ENCODE measurements at regions not wholly inside any gene's neighbourhood (a gene's known extent, or its start where the extent isn't known, plus 50 kb on each side); places are given as distances from the start of the nearest gene placed in this dataset.
"Not testable (repeated sequence)": the region's sequence is repeated elsewhere in the genome, so short reads cannot be mapped to it uniquely, and the experiment has no call there.

- no peaks in the 10 kb centered on the region for H3K4me1 Mint-ChIP-seq (ENCODE audit: low read depth in 2 of 2)
- ATAC-seq (no peak), DNase-seq (ENCODE audit: low spot score) (no peak)
- no peak overlapping the region for H3K4me3 Mint-ChIP-seq
- H3K9me3 Mint-ChIP-seq = no peaks in the 10 kb centered on the region
- no peak overlapping the region for H3K27ac Mint-ChIP-seq
- H3K27me3 Mint-ChIP-seq = peaks cover 8 to 14% of the 10 kb centered on the region in 2 donors
- H3K36me3 Mint-ChIP-seq = no peaks in the 10 kb centered on the region
These were observed 371.3 kb downstream of the IRS2 start for GRCh38 chr13:109415057-109415456.

GRCh38 chr13:109412283-109412901, 374.0 kb downstream of the IRS2 start:
- no peak for DNase-seq (ENCODE audit: low spot score)
- peaks cover 8 to 15% of the 10 kb centered on the region in 2 donors for H3K27me3 Mint-ChIP-seq
- H3K9me3 Mint-ChIP-seq = no peaks in the 10 kb centered on the region
- ATAC-seq = peak in 1 of 2 donors; percentile 27
- no peak overlapping the region for H3K4me3 Mint-ChIP-seq
- no peaks in the 10 kb centered on the region for H3K4me1 Mint-ChIP-seq (ENCODE audit: low read depth in 2 of 2)
- H3K36me3 Mint-ChIP-seq = no peaks in the 10 kb centered on the region
- H3K27ac Mint-ChIP-seq = no peak overlapping the region

- Mint-ChIP-seq H3K9me3 (no peaks in the 10 kb centered on the region), H3K4me1 (ENCODE audit: low read depth in 2 of 2) (no peaks in the 10 kb centered on the region)
These were observed 375.5 kb downstream of the IRS2 start for GRCh38 chr13:109410868-109411267.

GRCh38 chr13:109408591-109409382, 377.6 kb downstream of the IRS2 start:
- DNase-seq (ENCODE audit: low spot score) = no peak
- Mint-ChIP-seq H3K4me1 (ENCODE audit: low read depth in 2 of 2) (no peaks in the 10 kb centered on the region), H3K27ac (no peak overlapping the region), H3K4me3 (no peak overlapping the region), H3K9me3 (no peaks in the 10 kb centered on the region), H3K36me3 (no peaks in the 10 kb centered on the region), H3K27me3 (peaks cover 0 to 12% of the 10 kb centered on the region in 2 donors)
- no peak for ATAC-seq

More at GRCh38 chr13:109410868-109411267, 375.5 kb downstream of the IRS2 start:
- ATAC-seq (no peak), DNase-seq (ENCODE audit: low spot score) (no peak)
- Mint-ChIP-seq H3K27me3 (peaks cover 0 to 12% of the 10 kb centered on the region in 2 donors), H3K27ac (no peak overlapping the region), H3K4me3 (no peak overlapping the region), H3K36me3 (no peaks in the 10 kb centered on the region)

- DNase-seq (ENCODE audit: low spot score) (no peak), ATAC-seq (no peak)
- Mint-ChIP-seq H3K4me1 (ENCODE audit: low read depth in 2 of 2) (no peaks in the 10 kb centered on the region), H3K27ac (no peak overlapping the region), H3K9me3 (no peaks in the 10 kb centered on the region), H3K36me3 (no peaks in the 10 kb centered on the region), H3K27me3 (peaks cover 0 to 10% of the 10 kb centered on the region in 2 donors), H3K4me3 (no peak overlapping the region)
These were observed 379.9 kb downstream of the IRS2 start for GRCh38 chr13:109406376-109406992.

- ATAC-seq (peak in 1 of 2 donors; percentile 40), DNase-seq (ENCODE audit: low spot score) (no peak)
- Mint-ChIP-seq H3K27me3 (peaks cover 0 to 6% of the 10 kb centered on the region in 2 donors), H3K4me3 (no peak overlapping the region), H3K9me3 (no peaks in the 10 kb centered on the region), H3K36me3 (no peaks in the 10 kb centered on the region), H3K27ac (no peak overlapping the region), H3K4me1 (ENCODE audit: low read depth in 2 of 2) (no peaks in the 10 kb centered on the region)
These were observed 383.4 kb downstream of the IRS2 start for GRCh38 chr13:109403012-109403421.

GRCh38 chr13:109401891-109402290, 384.5 kb downstream of the IRS2 start:
- Mint-ChIP-seq H3K36me3 (no peaks in the 10 kb centered on the region), H3K4me1 (ENCODE audit: low read depth in 2 of 2) (no peaks in the 10 kb centered on the region), H3K27me3 (peaks cover 0 to 2% of the 10 kb centered on the region in 2 donors), H3K4me3 (no peak overlapping the region), H3K9me3 (no peaks in the 10 kb centered on the region), H3K27ac (no peak overlapping the region)
- no peak for ATAC-seq
- no peak for DNase-seq (ENCODE audit: low spot score)

GRCh38 chr13:109401307-109401706, 385.1 kb downstream of the IRS2 start:
- DNase-seq (ENCODE audit: low spot score) (no peak), ATAC-seq (no peak)
- Mint-ChIP-seq H3K27me3 (peaks cover 0 to 2% of the 10 kb centered on the region in 2 donors), H3K4me1 (ENCODE audit: low read depth in 2 of 2) (no peaks in the 10 kb centered on the region), H3K27ac (no peak overlapping the region), H3K9me3 (no peaks in the 10 kb centered on the region), H3K36me3 (no peaks in the 10 kb centered on the region), H3K4me3 (no peak overlapping the region)

GRCh38 chr13:109400624-109401257, 385.6 kb downstream of the IRS2 start:
- Mint-ChIP-seq H3K4me1 (ENCODE audit: low read depth in 2 of 2) (no peaks in the 10 kb centered on the region), H3K36me3 (no peaks in the 10 kb centered on the region), H3K4me3 (no peak overlapping the region), H3K27me3 (peaks cover 0 to 2% of the 10 kb centered on the region in 2 donors), H3K27ac (no peak overlapping the region), H3K9me3 (no peaks in the 10 kb centered on the region)
- no peak for DNase-seq (ENCODE audit: low spot score)
- no peak for ATAC-seq

- DNase-seq (ENCODE audit: low spot score) (no peak), ATAC-seq (no peak)
- Mint-ChIP-seq H3K4me1 (ENCODE audit: low read depth in 2 of 2) (no peaks in the 10 kb centered on the region), H3K9me3 (no peaks in the 10 kb centered on the region), H3K4me3 (no peak overlapping the region), H3K27ac (no peak overlapping the region), H3K27me3 (peaks cover 0 to 2% of the 10 kb centered on the region in 2 donors), H3K36me3 (no peaks in the 10 kb centered on the region)
These were observed 386.2 kb downstream of the IRS2 start for GRCh38 chr13:109400209-109400608.

- not testable (repeated sequence) for H3K4me1 Mint-ChIP-seq (ENCODE audit: low read depth in 2 of 2); H3K9me3 Mint-ChIP-seq; ATAC-seq; H3K4me3 Mint-ChIP-seq; DNase-seq (ENCODE audit: low spot score); H3K27ac Mint-ChIP-seq; H3K27me3 Mint-ChIP-seq; H3K36me3 Mint-ChIP-seq
These were observed 388.3 kb downstream of the IRS2 start for GRCh38 chr13:109398071-109398470.

- DNase-seq (ENCODE audit: low spot score) (no peak), ATAC-seq (no peak)
- H3K4me1 Mint-ChIP-seq (ENCODE audit: low read depth in 2 of 2) = no peaks in the 10 kb centered on the region
- H3K27ac Mint-ChIP-seq = no peak overlapping the region
- H3K27me3 Mint-ChIP-seq = peaks cover 0 to 8% of the 10 kb centered on the region in 2 donors
- no peaks in the 10 kb centered on the region for H3K9me3 Mint-ChIP-seq
- no peak overlapping the region for H3K4me3 Mint-ChIP-seq
- H3K36me3 Mint-ChIP-seq = no peaks in the 10 kb centered on the region
These were observed 389.1 kb downstream of the IRS2 start for GRCh38 chr13:109397285-109397684.

- Mint-ChIP-seq H3K36me3 (no peaks in the 10 kb centered on the region), H3K4me1 (ENCODE audit: low read depth in 2 of 2) (no peaks in the 10 kb centered on the region), H3K4me3 (no peak overlapping the region), H3K27ac (no peak overlapping the region), H3K27me3 (peaks cover 0 to 11% of the 10 kb centered on the region in 2 donors), H3K9me3 (no peaks in the 10 kb centered on the region)
- DNase-seq (ENCODE audit: low spot score) = no peak
- no peak for ATAC-seq
These were observed 390.1 kb downstream of the IRS2 start for GRCh38 chr13:109396266-109396665.

GRCh38 chr13:109395014-109395413, 391.4 kb downstream of the IRS2 start:
- ATAC-seq = no peak
- no peak for DNase-seq (ENCODE audit: low spot score)
- no peaks in the 10 kb centered on the region for H3K9me3 Mint-ChIP-seq

More at GRCh38 chr13:109395014-109395413, 391.4 kb downstream of the IRS2 start:
- no peak overlapping the region for H3K4me3 Mint-ChIP-seq
- H3K4me1 Mint-ChIP-seq (ENCODE audit: low read depth in 2 of 2) = no peaks in the 10 kb centered on the region
- H3K27ac Mint-ChIP-seq = no peak overlapping the region
- no peaks in the 10 kb centered on the region for H3K36me3 Mint-ChIP-seq
- peaks cover 0 to 11% of the 10 kb centered on the region in 2 donors for H3K27me3 Mint-ChIP-seq

All from natural killer cell treated with Interleukin-12 subunit alpha and Interleukin-12 subunit beta and Interleukin-15 and Interleukin-18, amount 100 ng/mL, for 72 hours (primary cell).